DMS153 treated with DMSO at 0.1 percent for 48 hours (cell line): ENCODE measurements at regions not wholly inside any gene's neighbourhood (a gene's known extent, or its start where the extent isn't known, plus 50 kb on each side); places are given as distances from the start of the nearest gene placed in this dataset.

Experiments used
- DNase-seq: peaks from one replicate; lab custom pipeline; 2025; ENCODE audit not compliant: unreplicated experiment; lab: John Stamatoyannopoulos, UW

GRCh38 chr9:13505797-13506196, 226.3 kb upstream of the MPDZ start:
- no peak for DNase-seq

GRCh38 chr9:13503599-13503998, 224.1 kb upstream of the MPDZ start:
- DNase-seq = no peak

- DNase-seq = no peak
These were observed 223.0 kb upstream of the MPDZ start for GRCh38 chr9:13502484-13502883.

- DNase-seq = no peak
These were observed 221.5 kb upstream of the MPDZ start for GRCh38 chr9:13501018-13501417.

GRCh38 chr9:13500034-13500433, 220.5 kb upstream of the MPDZ start:
- no peak for DNase-seq

- DNase-seq = no peak
These were observed 214.2 kb upstream of the MPDZ start for GRCh38 chr9:13493697-13494096.

GRCh38 chr9:13491493-13492424, 212.3 kb upstream of the MPDZ start:
- no peak for DNase-seq

- DNase-seq = no peak
These were observed 211.6 kb upstream of the MPDZ start for GRCh38 chr9:13491138-13491492.

- DNase-seq = no peak
These were observed 208.4 kb upstream of the MPDZ start for GRCh38 chr9:13487936-13488335.

- no peak for DNase-seq
These were observed 208.0 kb upstream of the MPDZ start for GRCh38 chr9:13487498-13487897.

- DNase-seq = no peak
These were observed 207.6 kb upstream of the MPDZ start for GRCh38 chr9:13487071-13487470.

- no peak for DNase-seq
These were observed 205.6 kb upstream of the MPDZ start for GRCh38 chr9:13485068-13485596.

GRCh38 chr9:13484186-13484585, 204.7 kb upstream of the MPDZ start:
- no peak for DNase-seq

GRCh38 chr9:13481274-13481673, 201.8 kb upstream of the MPDZ start:
- DNase-seq = no peak

- no peak for DNase-seq
These were observed 201.2 kb upstream of the MPDZ start for GRCh38 chr9:13480693-13481092.

- DNase-seq = no peak
These were observed 199.6 kb upstream of the MPDZ start for GRCh38 chr9:13479096-13479495.

- no peak for DNase-seq
These were observed 199.1 kb upstream of the MPDZ start for GRCh38 chr9:13478639-13479038.

- DNase-seq = no peak
These were observed 198.7 kb upstream of the MPDZ start for GRCh38 chr9:13478160-13478559.

GRCh38 chr9:13470836-13471235, 191.3 kb upstream of the MPDZ start:
- no peak for DNase-seq

GRCh38 chr9:13467157-13467556, 187.7 kb upstream of the MPDZ start:
- no peak for DNase-seq

GRCh38 chr9:13461414-13461991, 182.0 kb upstream of the MPDZ start:
- DNase-seq = no peak

GRCh38 chr9:13459071-13459470, 179.6 kb upstream of the MPDZ start:
- DNase-seq = no peak
